ENCODE measurements at regions not wholly inside any gene's neighbourhood (a gene's known extent, or its start where the extent isn't known, plus 50 kb on each side); places are given as distances from the start of the nearest gene placed in this dataset.

- TF ChIP-seq CTCF (IDR thresholded peaks at IDR 0.05; ENCODE audit: extremely low read depth in 1 of 2, insufficient read depth in 1 of 2, low read depth in 1 of 2, low read length in 2 of 2) (no peak), POLR2A (IDR thresholded peaks at IDR 0.05; ENCODE audit: low read depth, low read length) (no peak)
These were observed 563.2 kb upstream of the ADAMTS16 start for GRCh38 chr5:4576908-4577307.
